HCT116 (cell line): ENCODE measurements at regions not wholly inside any gene's neighbourhood (a gene's known extent, or its start where the extent isn't known, plus 50 kb on each side); places are given as distances from the start of the nearest gene placed in this dataset.

Source experiments
- ATAC-seq: fragments of 200-7000 bp; cut with Tn5 transposase; 2 replicates; pipeline ENCODE4 v1.9.1; 2020; ENCODE audit warnings: mild to moderate bottlenecking, moderate library complexity
- BruUV-seq: library from RNA; stranded (reverse); fragments of 400-500 nt; replicated peaks from 2 replicates; lab custom pipeline; 2021; lab: Mats Ljungman, UMichigan
- CTCF ChIA-PET: fragments of 300-600 bp; sonication (Branson Sonifier 250); formaldehyde crosslinking; loops from one replicate; lab custom pipeline; 2021; ENCODE audit warnings: antibody characterized with exemption; lab: Charles Lee
- POLR2A ChIA-PET: fragments of 300-600, 350-600 bp; sonication (Branson Sonifier 250); formaldehyde crosslinking; loops from one replicate; lab custom pipeline; 2021; ENCODE audit warnings: antibody characterized with exemption; lab: Charles Lee
- RAD21 ChIA-PET, 2 experiments: fragments of 300-600 bp; sonication (Branson Sonifier 250); formaldehyde crosslinking; loops; one replicate each; lab custom pipeline; 2023; ENCODE audit warnings: low total read pairs in 2 of 2; ENCODE audit not compliant: uncharacterized antibody in 2 of 2, unreplicated experiment in 2 of 2, low non-redundant PET in 1 of 2; lab: Charles Lee
- DNase-seq: peaks from one replicate; pipeline ENCODE4 v3.0.0-alpha.2; 2010; ENCODE audit warnings: low read depth, low spot score
- H2AFZ ChIP-seq: fragments of 200-600 bp; shearing (Covaris generic), sonication (generic); 2 replicates; pipeline ENCODE4 v1.6.1; 2017; ENCODE audit warnings: low read depth, mixed run types, mixed read lengths, antibody characterized with exemption, low read length; ENCODE audit not compliant: poor library complexity, severe bottlenecking
- H3K27ac ChIP-seq: 2 replicates; pipeline ENCODE4 v1.5.1; 2012; ENCODE audit warnings: low read depth, low read length
- H3K27me3 ChIP-seq: fragments of 200-600 bp; sonication (generic); 2 replicates; pipeline ENCODE4 v1.6.1; 2016; ENCODE audit warnings: mixed run types, low read length, mixed read lengths; ENCODE audit not compliant: insufficient read depth
- H3K36me3 ChIP-seq, 2 experiments: fragments of 200-500 bp in 1 of 2; fragments of 200-600 bp in 1 of 2; sonication (Bioruptor generic) in 1 of 2; sonication (generic) in 1 of 2; 2 replicates each; pipeline versions ENCODE4 v1.5.1 to v1.6.1; 2014 to 2016; ENCODE audit warnings: low read length in 2 of 2, inconsistent platforms in 1 of 2, mixed read lengths in 1 of 2, mixed run types in 1 of 2; ENCODE audit not compliant: insufficient read depth in 2 of 2, control insufficient read depth in 1 of 2
- H3K4me1 ChIP-seq, 2 experiments: fragments of 200-600 bp in 1 of 2; sonication (generic) in 1 of 2; 2 replicates each; pipeline versions ENCODE4 v1.5.1 to v1.6.1; 2012 to 2017; ENCODE audit warnings: low read length in 2 of 2, inconsistent platforms in 1 of 2, mild to moderate bottlenecking in 1 of 2, mixed read lengths in 1 of 2, mixed run types in 1 of 2, moderate library complexity in 1 of 2; ENCODE audit not compliant: insufficient read depth in 2 of 2, control insufficient read depth in 1 of 2
- H3K4me2 ChIP-seq: fragments of 200-600 bp; sonication (generic); 2 replicates; pipeline ENCODE4 v1.6.1; 2017; ENCODE audit warnings: mixed run types, low read length, mixed read lengths
- H3K4me3 ChIP-seq, 2 experiments: fragments of 200-600 bp in 1 of 2; sonication (generic) in 1 of 2; replicated peaks in 1 of 2; 2 replicates each; pipeline ENCODE4 v1.5.1; 2011 to 2016; ENCODE audit warnings: low read length in 2 of 2, control low read depth in 1 of 2, low read depth in 1 of 2, mild to moderate bottlenecking in 1 of 2, mixed read lengths in 1 of 2, mixed run types in 1 of 2
- H3K79me2 ChIP-seq: fragments of 200-600 bp; sonication (generic); 2 replicates; pipeline ENCODE4 v1.6.1; 2017; ENCODE audit warnings: mild to moderate bottlenecking, mixed run types, low read length, moderate library complexity, mixed read lengths; ENCODE audit not compliant: insufficient read depth
- H3K9ac ChIP-seq: fragments of 200-600 bp; sonication (generic); 2 replicates; pipeline ENCODE4 v1.6.1; 2016; ENCODE audit warnings: low read length, mixed read lengths
- H3K9me2 ChIP-seq: fragments of 200-600 bp; sonication (generic), shearing (Covaris generic); 2 replicates; pipeline ENCODE4 v1.6.1; 2017; ENCODE audit warnings: mixed run types, mild to moderate bottlenecking, moderate library complexity; ENCODE audit not compliant: insufficient read depth
- H3K9me3 ChIP-seq, 2 experiments: fragments of 200-500 bp in 1 of 2; fragments of 200-600 bp in 1 of 2; sonication (Bioruptor generic) in 1 of 2; sonication (generic) in 1 of 2; 2 replicates each; pipeline ENCODE4 v1.6.1; 2014 to 2017; ENCODE audit warnings: low read length in 2 of 2, mixed read lengths in 2 of 2, inconsistent platforms in 1 of 2, low read depth in 1 of 2, mild to moderate bottlenecking in 1 of 2, mixed run types in 1 of 2, moderate library complexity in 1 of 2; ENCODE audit not compliant: control insufficient read depth in 1 of 2, insufficient read depth in 1 of 2
- H4K20me1 ChIP-seq: fragments of 200-600 bp; sonication (generic), shearing (Covaris generic); 2 replicates; pipeline ENCODE4 v1.6.1; 2017; ENCODE audit warnings: mixed run types, mild to moderate bottlenecking, moderate library complexity; ENCODE audit not compliant: insufficient read depth
- ATF3 ChIP-seq: IDR thresholded peaks from 2 replicates; pipeline ENCODE4 v1.6.1; 2012
- CEBPB ChIP-seq: IDR thresholded peaks from 2 replicates; pipeline ENCODE4 v1.6.1; 2012; ENCODE audit warnings: low read depth
- CTCF ChIP-seq, 3 experiments: fragments of 200-600 bp in 1 of 3; sonication (generic) in 1 of 3; IDR thresholded peaks in 2 of 3; conservative IDR thresholded peaks in 1 of 3; 2 replicates each; pipeline ENCODE4 v1.5.1; 2012 to 2017; ENCODE audit warnings: low read depth in 2 of 3, low read length in 2 of 3, antibody characterized with exemption in 1 of 3, borderline replicate concordance in 1 of 3, control low read depth in 1 of 3, mild to moderate bottlenecking in 1 of 3, mixed read lengths in 1 of 3, mixed run types in 1 of 3, moderate library complexity in 1 of 3; ENCODE audit not compliant: insufficient read depth in 1 of 3
- EGR1 ChIP-seq: IDR thresholded peaks from 2 replicates; pipeline ENCODE4 v1.6.1; 2012; ENCODE audit warnings: low read depth
- ELF1 ChIP-seq: IDR thresholded peaks from 2 replicates; pipeline ENCODE4 v1.6.1; 2012; ENCODE audit warnings: low read depth, borderline replicate concordance
- EZH2 ChIP-seq: fragments of 200-600 bp; sonication (generic); IDR thresholded peaks from 2 replicates; pipeline ENCODE4 v1.6.1; 2017; ENCODE audit warnings: antibody characterized with exemption, mixed run types
- EZH2phosphoT487 ChIP-seq: fragments of 200-600 bp; IDR thresholded peaks from 2 replicates; pipeline ENCODE4 v1.6.1; 2018; ENCODE audit warnings: antibody characterized with exemption, borderline replicate concordance
- FOSL1 ChIP-seq: IDR thresholded peaks from 2 replicates; pipeline ENCODE4 v1.6.1; 2012; ENCODE audit warnings: low read depth
- JUND ChIP-seq: IDR thresholded peaks from 2 replicates; pipeline ENCODE4 v1.6.1; 2012
- MAX ChIP-seq: IDR thresholded peaks from 2 replicates; pipeline ENCODE4 v1.6.1; 2012
- POLR2AphosphoS5 ChIP-seq: IDR thresholded peaks from 2 replicates; pipeline ENCODE4 v1.6.1; 2011; ENCODE audit warnings: mild to moderate bottlenecking, low read depth, low read length, moderate library complexity
- RAD21 ChIP-seq: IDR thresholded peaks from 2 replicates; pipeline ENCODE4 v1.6.1; 2012; ENCODE audit warnings: low read depth, mild to moderate bottlenecking
- SP1 ChIP-seq: IDR thresholded peaks from 2 replicates; pipeline ENCODE4 v1.6.1; 2012; ENCODE audit warnings: low read depth
- TCF7L2 ChIP-seq: IDR thresholded peaks from 2 replicates; pipeline ENCODE4 v1.7.0; 2011; ENCODE audit warnings: borderline replicate concordance, inconsistent platforms; ENCODE audit not compliant: insufficient read depth, insufficient read length; ENCODE audit errors: extremely low read depth
- ZBTB33 ChIP-seq: IDR thresholded peaks from 2 replicates; pipeline ENCODE4 v1.6.1; 2011; ENCODE audit warnings: mild to moderate bottlenecking, low read length, moderate library complexity; ENCODE audit not compliant: insufficient replicate concordance; ENCODE audit errors: extremely low read depth
- intact Hi-C: fragments of 100-400 bp; cut with micrococcal nuclease; formaldehyde crosslinking; loops from 2 replicates; pipeline ENCODE4 v1.10.0; 2022

GRCh38 chr9:118177241-118177640 lies 473.0 kb downstream of the TLR4 start:
- TF ChIP-seq FOSL1: no peak
- TF ChIP-seq MAX: no peak
- RAD21 ChIA-PET: no interaction called here
- ATAC-seq (no peak), DNase-seq (no peak)
- Histone ChIP-seq H3K27me3 (no peaks in the 10 kb centered on the region), H3K79me2 (no peaks in the 10 kb centered on the region), H2AFZ (no peak overlapping the region), H3K9me2 (no peaks in the 10 kb centered on the region), H3K9me3 (peaks cover 6 to 7% of the 10 kb centered on the region in 2 experiments; a peak in 2 of 4 replicates), H4K20me1 (no peaks in the 10 kb centered on the region; the same call in 1 of the 2 replicates), H3K4me1 (no peaks in the 10 kb centered on the region), H3K36me3 (no peaks in the 10 kb centered on the region), H3K4me2 (no peak overlapping the region), H3K9ac (no peak overlapping the region), H3K4me3 (no peak overlapping the region), H3K27ac (no peak overlapping the region)
- CTCF ChIA-PET: no interaction called here
- intact Hi-C loops: no loop called here
- BruUV-seq: no TSS peak
- POLR2A ChIA-PET: no interaction called here

GRCh38 chr9:118183576-118183975 lies 479.4 kb downstream of the TLR4 start:
- DNase-seq (no peak), ATAC-seq (no peak)
- H3K4me1 ChIP-seq: no peaks in the 10 kb centered on the region
- intact Hi-C loops: no loop called here
- no peaks in the 10 kb centered on the region for H3K79me2 ChIP-seq
- H3K4me2 ChIP-seq: no peak overlapping the region
- no peak overlapping the region for H3K4me3 ChIP-seq
- no peaks in the 10 kb centered on the region for H3K36me3 ChIP-seq
- POLR2A ChIA-PET: no interaction called here
- CTCF ChIA-PET: no interaction called here
- RAD21 ChIA-PET: no interaction called here
- BruUV-seq: no TSS peak
- H3K27ac ChIP-seq: no peak overlapping the region
- no peaks in the 10 kb centered on the region for H3K9me2 ChIP-seq
- peaks cover 12 to 18% of the 10 kb centered on the region in 2 experiments; a peak in 2 of 4 replicates for H3K9me3 ChIP-seq
- no peak overlapping the region for H3K9ac ChIP-seq
- no peak overlapping the region for H2AFZ ChIP-seq
- H4K20me1 ChIP-seq: no peaks in the 10 kb centered on the region
- no peaks in the 10 kb centered on the region for H3K27me3 ChIP-seq
- TF ChIP-seq MAX: no peak
- no peak for TF ChIP-seq ELF1
- TF ChIP-seq ATF3: no peak
- no peak for TF ChIP-seq EZH2
- TF ChIP-seq CTCF (IDR thresholded peaks at IDR 0.05 in 2 of 3, conservative IDR thresholded peaks at IDR 0.05 in 1 of 3; ENCODE audit: borderline replicate concordance in 1 of 3, insufficient read depth in 1 of 3, low read depth in 2 of 3, low read length in 2 of 3): no peak
- no peak for TF ChIP-seq FOSL1
- no peak for TF ChIP-seq ZBTB33
- no peak for TF ChIP-seq EZH2phosphoT487
- TF ChIP-seq CEBPB: no peak
- TF ChIP-seq TCF7L2: no peak
- TF ChIP-seq JUND: no peak
- no peak for TF ChIP-seq RAD21
- TF ChIP-seq SP1: no peak
- no peak for TF ChIP-seq POLR2AphosphoS5
- TF ChIP-seq EGR1: no peak
